CD4-positive, CD25-positive, alpha-beta regulatory T cell (primary cell): ENCODE measurements at regions not wholly inside any gene's neighbourhood (a gene's known extent, or its start where the extent isn't known, plus 50 kb on each side); places are given as distances from the start of the nearest gene placed in this dataset.
"Not testable (repeated sequence)": the region's sequence is repeated elsewhere in the genome, so short reads cannot be mapped to it uniquely, and the experiment has no call there.

ENCODE experiments used
- ATAC-seq, 2 donors: fragments of 150-1000 bp; cut with Tn5 transposase; one replicate each; pipeline ENCODE4 v1.10.0; 2021; ENCODE audit warnings: low read depth in 2 of 2, moderate number of reproducible peaks in 2 of 2, moderate library complexity in 1 of 2
- DNase-seq, 3 donors: peaks; one replicate each; pipeline versions ENCODE4 v3.0.0 to v3.0.0-alpha.2; 2012 to 2022; ENCODE audit warnings: mixed read lengths in 1 of 3
- H3K27ac ChIP-seq: one replicate; pipeline ENCODE4 v1.7.0; 2013; ENCODE audit warnings: mild to moderate bottlenecking, low read length; ENCODE audit not compliant: insufficient read depth, poor library complexity, severe bottlenecking
- H3K27me3 ChIP-seq: one replicate; pipeline ENCODE4 v1.7.0; 2013; ENCODE audit warnings: low read length; ENCODE audit not compliant: control insufficient read depth, insufficient read depth
- H3K36me3 ChIP-seq: one replicate; pipeline ENCODE4 v1.7.0; 2013; ENCODE audit warnings: mild to moderate bottlenecking, low read length, moderate library complexity; ENCODE audit not compliant: control insufficient read depth, insufficient read depth
- H3K4me1 ChIP-seq: 2 replicates; pipeline ENCODE4 v1.7.0; 2013; ENCODE audit warnings: mild to moderate bottlenecking, low read length; ENCODE audit not compliant: insufficient read depth, control insufficient read depth, poor library complexity, severe bottlenecking
- H3K4me3 ChIP-seq: one replicate; pipeline ENCODE4 v1.7.0; 2013; ENCODE audit warnings: low read depth, mild to moderate bottlenecking, low read length, moderate library complexity
- H3K9me3 ChIP-seq, 2 experiments: 1 replicate in 1 of 2; 2 replicates in 1 of 2; pipeline ENCODE4 v1.7.0; 2013; ENCODE audit warnings: low read length in 2 of 2, mild to moderate bottlenecking in 1 of 2, moderate library complexity in 1 of 2; ENCODE audit not compliant: control insufficient read depth in 2 of 2
- H3K27ac Mint-ChIP-seq, 3 donors: one replicate each; pipeline ENCODE4 v1.8.0; 2020 to 2022; ENCODE audit warnings: mild to moderate bottlenecking in 3 of 3, mixed read lengths in 3 of 3, moderate library complexity in 2 of 3
- H3K27me3 Mint-ChIP-seq: one replicate; pipeline ENCODE4 v1.8.0; 2022; ENCODE audit warnings: mild to moderate bottlenecking, mixed read lengths
- H3K36me3 Mint-ChIP-seq: one replicate; pipeline ENCODE4 v1.8.0; 2020; ENCODE audit warnings: mixed read lengths
- H3K4me1 Mint-ChIP-seq, 4 donors: one replicate each; pipeline ENCODE4 v1.8.0; 2020 to 2022; ENCODE audit warnings: mixed read lengths in 4 of 4, mild to moderate bottlenecking in 1 of 4
- H3K4me3 Mint-ChIP-seq, 4 donors: one replicate each; pipeline ENCODE4 v1.8.0; 2020 to 2022; ENCODE audit warnings: mild to moderate bottlenecking in 4 of 4, mixed read lengths in 4 of 4, moderate library complexity in 3 of 4
- H3K9me3 Mint-ChIP-seq, 7 donors: one replicate each; pipeline ENCODE4 v1.8.0; 2020 to 2022; ENCODE audit warnings: mixed read lengths in 7 of 7, mild to moderate bottlenecking in 3 of 7, moderate library complexity in 2 of 7

- no peak overlapping the region for H3K4me3 ChIP-seq
- H3K36me3 ChIP-seq = no peaks in the 10 kb centered on the region
- H3K27ac ChIP-seq = no peak overlapping the region
- no peak overlapping the region for H3K27ac Mint-ChIP-seq
- H3K27me3 ChIP-seq = no peaks in the 10 kb centered on the region
- no peak overlapping the region for H3K4me3 Mint-ChIP-seq
- no peaks in the 10 kb centered on the region for H3K4me1 Mint-ChIP-seq
- DNase-seq (no peak), ATAC-seq (no peak)
- no peaks in the 10 kb centered on the region for H3K4me1 ChIP-seq
- no peaks in the 10 kb centered on the region for H3K9me3 ChIP-seq
- H3K27me3 Mint-ChIP-seq = no peaks in the 10 kb centered on the region
- H3K36me3 Mint-ChIP-seq = no peaks in the 10 kb centered on the region
- H3K9me3 Mint-ChIP-seq = peaks cover 0 to 14% (median 5%) of the 10 kb centered on the region in 7 donors
Measured at GRCh38 chr4:115950806-115951205, 837.4 kb upstream of the NDST4 start.

GRCh38 chr4:115949974-115950743 is 836.7 kb upstream of the NDST4 start:
- H3K9me3 Mint-ChIP-seq = peaks cover 0 to 19% (median 5%) of the 10 kb centered on the region in 7 donors
- H3K27me3 ChIP-seq, H3K4me1 Mint-ChIP-seq, DNase-seq, H3K36me3 Mint-ChIP-seq, H3K4me3 ChIP-seq, H3K4me1 ChIP-seq, H3K27ac Mint-ChIP-seq, H3K27me3 Mint-ChIP-seq, H3K4me3 Mint-ChIP-seq, H3K27ac ChIP-seq, H3K9me3 ChIP-seq, H3K36me3 ChIP-seq, ATAC-seq: not testable (repeated sequence)

GRCh38 chr4:115945026-115945425 is 831.6 kb upstream of the NDST4 start:
- Histone ChIP-seq H3K9me3 (no peaks in the 10 kb centered on the region), H3K27ac (no peak overlapping the region), H3K4me3 (no peak overlapping the region), H3K36me3 (no peaks in the 10 kb centered on the region), H3K27me3 (no peaks in the 10 kb centered on the region), H3K4me1 (no peaks in the 10 kb centered on the region)
- H3K36me3 Mint-ChIP-seq = no peaks in the 10 kb centered on the region
- peaks cover 0 to 20% (median 6%) of the 10 kb centered on the region in 7 donors for H3K9me3 Mint-ChIP-seq
- no peaks in the 10 kb centered on the region for H3K4me1 Mint-ChIP-seq
- DNase-seq = no peak
- no peak overlapping the region for H3K4me3 Mint-ChIP-seq
- no peaks in the 10 kb centered on the region for H3K27me3 Mint-ChIP-seq
- no peak overlapping the region for H3K27ac Mint-ChIP-seq
- no peak for ATAC-seq

GRCh38 chr4:115944146-115944905 is 830.9 kb upstream of the NDST4 start:
- H3K9me3 Mint-ChIP-seq = peaks cover 0 to 14% (median 5%) of the 10 kb centered on the region in 7 donors
- Histone ChIP-seq H3K27ac (no peak overlapping the region), H3K9me3 (no peaks in the 10 kb centered on the region), H3K4me1 (no peaks in the 10 kb centered on the region), H3K36me3 (no peaks in the 10 kb centered on the region), H3K27me3 (no peaks in the 10 kb centered on the region), H3K4me3 (no peak overlapping the region)
- H3K4me1 Mint-ChIP-seq = no peaks in the 10 kb centered on the region
- no peak overlapping the region for H3K4me3 Mint-ChIP-seq
- no peaks in the 10 kb centered on the region for H3K36me3 Mint-ChIP-seq
- H3K27me3 Mint-ChIP-seq = no peaks in the 10 kb centered on the region
- DNase-seq = no peak
- no peak overlapping the region for H3K27ac Mint-ChIP-seq
- no peak for ATAC-seq

- Histone ChIP-seq H3K36me3 (no peaks in the 10 kb centered on the region), H3K27ac (no peak overlapping the region), H3K27me3 (no peaks in the 10 kb centered on the region), H3K9me3 (no peaks in the 10 kb centered on the region), H3K4me1 (no peaks in the 10 kb centered on the region), H3K4me3 (no peak overlapping the region)
- Mint-ChIP-seq H3K9me3 (peaks cover 0 to 13% (median 3%) of the 10 kb centered on the region in 7 donors), H3K27ac (no peak overlapping the region), H3K4me1 (no peaks in the 10 kb centered on the region), H3K27me3 (no peaks in the 10 kb centered on the region), H3K36me3 (no peaks in the 10 kb centered on the region), H3K4me3 (no peak overlapping the region)
- no peak for DNase-seq
- ATAC-seq = no peak
Measured at GRCh38 chr4:115938764-115939443, 825.5 kb upstream of the NDST4 start.

- no peak overlapping the region for H3K27ac Mint-ChIP-seq
- no peaks in the 10 kb centered on the region for H3K27me3 ChIP-seq
- H3K4me1 Mint-ChIP-seq = no peaks in the 10 kb centered on the region
- H3K27me3 Mint-ChIP-seq = no peaks in the 10 kb centered on the region
- H3K9me3 ChIP-seq = no peaks in the 10 kb centered on the region
- H3K36me3 ChIP-seq = no peaks in the 10 kb centered on the region
- H3K9me3 Mint-ChIP-seq = peaks cover 0 to 18% (median 2%) of the 10 kb centered on the region in 7 donors
- ATAC-seq = no peak
- no peak for DNase-seq
- no peak overlapping the region for H3K27ac ChIP-seq
- no peaks in the 10 kb centered on the region for H3K4me1 ChIP-seq
- no peak overlapping the region for H3K4me3 Mint-ChIP-seq
- no peak overlapping the region for H3K4me3 ChIP-seq
- H3K36me3 Mint-ChIP-seq = no peaks in the 10 kb centered on the region
Measured at GRCh38 chr4:115929373-115929772, 816.0 kb upstream of the NDST4 start.

- Histone ChIP-seq H3K4me1 (no peaks in the 10 kb centered on the region), H3K36me3 (no peaks in the 10 kb centered on the region), H3K27me3 (no peaks in the 10 kb centered on the region), H3K9me3 (no peaks in the 10 kb centered on the region), H3K27ac (no peak overlapping the region), H3K4me3 (no peak overlapping the region)
- Mint-ChIP-seq H3K27ac (no peak overlapping the region), H3K9me3 (peaks cover 0 to 21% (median 3%) of the 10 kb centered on the region in 7 donors), H3K4me1 (no peaks in the 10 kb centered on the region), H3K36me3 (no peaks in the 10 kb centered on the region), H3K27me3 (no peaks in the 10 kb centered on the region), H3K4me3 (no peak overlapping the region)
- ATAC-seq (no peak), DNase-seq (no peak)
Measured at GRCh38 chr4:115927382-115927781, 814.0 kb upstream of the NDST4 start.
